ENCODE measurements at regions not wholly inside any gene's neighbourhood (a gene's known extent, or its start where the extent isn't known, plus 50 kb on each side); places are given as distances from the start of the nearest gene placed in this dataset.
"Not testable (repeated sequence)": the region's sequence is repeated elsewhere in the genome, so short reads cannot be mapped to it uniquely, and the experiment has no call there.

DNA sequence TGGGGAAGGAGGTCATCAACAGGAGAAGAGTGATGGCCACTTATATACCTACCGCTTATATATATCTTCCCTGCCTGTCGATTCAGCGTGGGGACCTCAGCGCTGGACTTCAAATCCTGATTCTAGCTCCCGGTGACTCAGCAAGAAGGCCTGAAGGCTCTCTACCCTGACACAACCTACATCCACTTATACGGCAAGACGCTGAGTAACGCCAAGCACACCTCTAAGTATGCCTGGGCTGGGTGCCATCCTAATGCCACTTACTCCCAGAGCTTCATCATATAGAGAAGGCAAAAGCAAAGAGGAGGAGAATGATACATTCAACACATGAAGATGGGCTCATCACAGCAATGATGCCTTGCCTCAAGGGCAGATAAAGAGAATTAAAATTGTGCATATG, 198.3 kb downstream of the CHIC2 start:
- no peak for DNase-seq (ENCODE audit: low read depth)

DNA sequence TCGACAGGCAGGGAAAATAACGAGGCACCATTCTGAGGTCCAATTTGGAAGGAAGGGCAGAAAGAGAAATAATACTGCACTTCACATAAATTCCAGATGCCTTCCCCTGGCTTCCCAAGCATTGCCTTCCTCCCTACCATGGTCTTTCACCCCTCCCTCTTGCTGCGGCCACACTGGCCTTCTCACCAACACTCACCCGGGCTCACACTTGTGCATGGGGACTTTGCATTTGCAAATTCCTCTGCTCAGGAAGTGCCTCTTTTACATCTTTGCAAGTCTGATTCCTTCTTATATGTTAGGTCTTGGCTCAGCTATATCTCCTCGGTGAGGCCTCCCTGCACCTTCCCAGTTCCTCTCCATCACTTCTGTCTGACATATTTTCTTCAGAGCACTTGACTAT, 199.4 kb downstream of the CHIC2 start:
- no peak for DNase-seq (ENCODE audit: low read depth)

DNA sequence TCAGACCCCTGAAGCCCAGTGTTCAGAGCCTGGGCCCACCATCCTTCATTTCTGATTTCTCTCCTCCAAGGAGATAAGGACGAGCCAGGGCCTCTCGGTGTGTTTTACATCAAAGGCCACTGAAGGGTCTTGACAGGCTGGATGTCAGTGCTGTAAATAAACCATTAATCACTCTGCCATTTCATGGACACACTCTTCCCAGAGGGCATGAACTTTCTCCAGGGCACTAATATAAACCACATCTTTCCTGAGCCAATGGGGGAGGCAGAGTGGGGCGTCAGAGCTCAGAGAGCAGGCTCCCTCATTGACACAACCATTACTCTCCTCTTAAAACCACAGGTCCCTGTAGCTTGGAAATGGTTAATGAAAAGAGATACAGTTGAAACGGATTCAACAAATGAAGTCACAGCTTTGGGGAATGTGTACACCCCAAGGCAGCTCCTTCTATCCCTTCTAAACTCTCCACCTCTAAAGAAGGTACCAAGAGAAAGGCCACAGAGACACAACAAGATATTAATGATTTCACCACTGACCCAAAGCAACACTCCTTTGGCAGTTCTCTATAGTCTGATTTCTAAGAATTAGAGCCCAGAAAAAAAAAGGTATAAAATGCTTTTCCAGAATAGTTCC, 200.6 kb downstream of the CHIC2 start:
- DNase-seq (ENCODE audit: low read depth): no peak

DNA sequence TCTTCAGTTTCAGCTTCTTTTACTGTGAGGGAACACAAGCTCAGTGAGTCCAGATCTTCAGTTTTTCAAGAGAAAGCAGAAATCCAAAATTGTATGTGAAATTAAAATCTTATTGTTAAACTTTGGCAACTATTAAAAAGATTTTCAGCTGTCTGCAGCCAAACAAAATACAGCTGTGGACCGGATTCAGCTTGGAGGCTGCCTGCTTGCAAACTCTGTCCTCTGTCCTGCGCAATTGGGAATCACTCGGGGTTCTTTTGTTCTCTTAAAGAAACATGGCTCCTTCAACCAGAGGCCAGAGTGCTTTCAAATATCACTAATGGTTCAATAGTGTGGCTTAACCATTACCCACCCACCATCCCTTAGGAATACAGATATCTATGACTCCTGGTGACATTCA, 201.2 kb downstream of the CHIC2 start:
- DNase-seq (ENCODE audit: low read depth): no peak

GRCh38 chr4:53861856-53862610, 202.4 kb downstream of the CHIC2 start:
- DNase-seq (ENCODE audit: low read depth): no peak

DNA sequence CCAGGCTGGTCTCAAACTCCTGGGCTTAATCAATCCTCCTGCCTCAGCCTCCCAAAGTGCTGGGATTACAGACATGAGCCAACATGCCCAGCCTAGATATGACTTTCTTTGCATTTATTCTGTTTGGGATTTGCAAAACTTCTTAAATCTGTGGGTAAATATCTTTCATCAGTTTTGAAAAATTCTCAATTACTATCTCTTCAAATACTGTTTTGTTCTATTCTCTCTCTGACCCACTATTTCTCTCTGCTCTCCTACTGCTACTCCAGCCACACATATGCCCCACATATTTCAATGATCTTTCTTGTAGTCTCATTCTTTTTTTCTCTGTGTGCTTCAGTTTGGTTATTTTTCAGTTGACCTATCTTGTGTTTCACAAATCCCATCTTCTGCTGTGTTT, 205.1 kb downstream of the CHIC2 start:
- no peak for DNase-seq (ENCODE audit: low read depth)

- DNase-seq (ENCODE audit: low read depth): no peak
Measured at GRCh38 chr4:53858744-53859143, 205.7 kb downstream of the CHIC2 start.

DNA sequence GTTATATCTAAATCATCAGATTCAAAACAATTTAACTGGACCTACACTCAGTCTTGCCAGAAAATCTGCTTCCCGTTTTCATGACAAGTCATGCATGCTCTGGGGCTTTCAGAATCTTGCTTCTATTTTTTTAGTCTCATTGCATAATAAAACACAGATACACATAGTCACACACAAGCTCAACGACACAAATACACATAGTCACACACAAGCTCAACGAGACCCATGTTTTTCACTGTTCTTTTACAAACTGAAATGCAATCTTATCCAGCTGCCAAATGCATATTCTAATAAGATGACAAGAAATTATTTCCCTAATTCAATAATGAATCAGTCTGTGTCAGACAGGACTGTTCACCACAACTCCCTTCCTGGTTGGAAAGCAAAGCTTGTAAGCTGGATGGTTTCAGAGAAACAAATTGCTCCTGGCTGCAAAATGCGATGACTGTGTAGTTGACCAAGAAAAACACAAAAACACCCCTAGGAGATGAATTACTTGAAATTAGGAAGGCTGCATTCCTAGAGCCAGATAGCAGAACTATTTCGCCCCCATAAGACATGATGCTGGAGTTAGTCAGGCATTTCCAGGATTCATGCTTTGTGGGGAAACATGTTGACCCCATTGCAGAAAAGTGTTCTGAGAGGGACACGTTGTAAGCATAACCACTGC, 208.7 kb downstream of the CHIC2 start:
- DNase-seq (ENCODE audit: low read depth): no peak

DNA sequence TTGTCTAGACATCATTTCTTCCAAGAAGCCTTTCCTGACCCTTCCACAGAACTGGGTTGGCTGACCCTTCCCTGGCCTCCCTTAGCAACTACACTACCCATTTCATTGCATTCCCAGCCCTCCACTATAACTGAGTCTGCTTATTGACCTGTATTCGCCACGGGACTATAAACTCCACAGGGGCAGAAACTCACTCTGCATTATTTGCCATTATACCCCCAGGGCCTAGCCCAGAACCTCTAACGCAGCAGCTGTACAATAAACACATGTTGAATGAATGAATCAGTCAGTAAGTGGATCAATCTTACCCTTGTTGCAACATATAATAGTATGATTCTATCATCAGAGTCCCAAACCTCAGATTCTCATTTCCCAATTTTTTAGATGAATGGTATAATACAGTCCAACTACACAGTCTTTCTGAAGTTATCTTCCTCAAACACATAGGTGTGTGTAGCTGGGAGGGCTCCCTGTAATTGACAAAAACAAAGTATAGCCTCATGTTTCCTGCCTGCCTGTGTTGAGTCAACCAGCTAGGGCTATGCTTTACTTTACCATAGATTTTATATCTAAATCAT, 209.3 kb downstream of the CHIC2 start:
- DNase-seq (ENCODE audit: low read depth): no peak

DNA sequence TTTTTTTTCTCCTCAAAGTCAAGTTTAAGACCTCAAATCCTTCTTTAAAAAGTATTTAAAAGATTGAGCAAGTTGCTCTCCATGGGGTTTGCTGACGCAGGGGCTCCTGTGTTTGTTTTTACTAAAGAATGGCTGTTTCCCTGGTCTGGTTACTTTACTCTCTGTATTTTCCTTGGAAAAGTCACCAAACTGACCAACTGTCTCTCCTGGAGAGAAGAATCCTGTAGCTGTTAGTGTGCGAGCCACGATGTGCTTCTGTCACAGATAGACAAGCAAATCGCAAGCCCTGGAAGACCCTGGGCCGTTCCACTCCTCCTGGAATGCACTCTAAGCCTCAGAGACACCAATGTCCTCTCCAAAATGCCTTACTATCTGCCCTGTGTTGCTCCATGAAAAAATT, 212.1 kb downstream of the CHIC2 start:
- no peak for DNase-seq (ENCODE audit: low read depth)

- no peak for DNase-seq (ENCODE audit: low read depth)
Measured at GRCh38 chr4:53847965-53848364, 216.4 kb downstream of the CHIC2 start.

DNA sequence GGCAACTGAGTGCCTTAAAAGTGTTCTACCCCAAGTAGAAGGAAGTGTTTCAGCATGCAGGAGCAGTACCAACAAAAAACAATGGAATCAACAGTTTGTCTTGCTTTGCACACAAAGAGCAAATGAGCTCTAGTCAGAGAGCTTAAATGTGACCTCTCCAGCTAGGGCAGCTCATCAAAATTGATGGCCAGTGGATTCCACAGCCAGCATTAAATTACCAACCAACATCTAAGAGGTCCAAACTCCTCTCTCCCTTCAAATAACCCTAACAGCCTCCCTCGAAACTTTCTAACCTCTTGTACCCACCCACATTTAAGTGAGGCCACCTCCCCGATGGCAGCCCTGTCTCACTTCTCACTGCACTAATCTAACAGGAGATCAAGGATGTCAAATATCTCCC, 219.9 kb downstream of the CHIC2 start:
- DNase-seq (ENCODE audit: low read depth): no peak

GRCh38 chr4:53844133-53844532, 220.3 kb downstream of the CHIC2 start:
- no peak for DNase-seq (ENCODE audit: low read depth)

GRCh38 chr4:53841711-53842110, 222.7 kb downstream of the CHIC2 start:
- no peak for DNase-seq (ENCODE audit: low read depth)

DNA sequence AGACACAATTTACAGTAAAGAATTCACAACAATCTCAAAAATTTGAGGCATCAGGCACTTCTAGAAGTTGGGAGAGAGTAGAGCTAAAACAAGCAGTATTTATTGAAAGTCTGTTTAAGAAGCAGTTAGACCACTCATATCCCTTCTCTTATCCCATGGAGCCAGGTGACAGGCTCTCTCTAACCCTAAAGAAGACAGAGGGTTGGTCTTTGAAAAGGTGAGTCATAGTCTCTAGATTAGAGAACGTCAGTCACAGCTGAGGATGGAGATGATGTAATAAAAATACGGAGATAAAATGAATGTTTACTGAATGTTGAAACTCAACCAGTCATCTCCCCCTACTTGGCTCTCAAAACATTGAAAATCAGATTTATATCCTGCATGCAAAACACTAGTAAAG, 223.8 kb downstream of the CHIC2 start:
- no peak for DNase-seq (ENCODE audit: low read depth)

GRCh38 chr4:53833302-53834003, 231.0 kb downstream of the CHIC2 start:
- DNase-seq (ENCODE audit: low read depth): not testable (repeated sequence)

DNA sequence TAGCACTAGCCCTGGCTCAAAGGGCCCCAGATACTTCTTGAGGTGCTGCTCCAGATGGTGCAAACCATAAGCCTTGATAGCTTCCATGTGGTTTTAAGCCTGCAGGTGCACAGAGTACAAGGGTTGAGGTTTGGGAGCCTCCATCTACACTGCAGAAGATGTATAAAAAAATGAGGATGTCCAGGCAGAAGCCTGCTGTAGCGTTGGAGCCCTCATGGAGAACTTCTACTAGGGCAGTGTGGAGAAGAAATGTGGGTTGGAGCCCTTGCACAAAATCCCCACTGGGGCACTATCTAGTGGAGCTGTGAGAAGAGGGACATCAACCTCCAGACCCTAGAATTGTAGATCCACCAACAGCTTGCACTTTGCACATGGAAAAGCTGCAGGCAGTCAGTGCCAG, 231.9 kb downstream of the CHIC2 start:
- no peak for DNase-seq (ENCODE audit: low read depth)

DNA sequence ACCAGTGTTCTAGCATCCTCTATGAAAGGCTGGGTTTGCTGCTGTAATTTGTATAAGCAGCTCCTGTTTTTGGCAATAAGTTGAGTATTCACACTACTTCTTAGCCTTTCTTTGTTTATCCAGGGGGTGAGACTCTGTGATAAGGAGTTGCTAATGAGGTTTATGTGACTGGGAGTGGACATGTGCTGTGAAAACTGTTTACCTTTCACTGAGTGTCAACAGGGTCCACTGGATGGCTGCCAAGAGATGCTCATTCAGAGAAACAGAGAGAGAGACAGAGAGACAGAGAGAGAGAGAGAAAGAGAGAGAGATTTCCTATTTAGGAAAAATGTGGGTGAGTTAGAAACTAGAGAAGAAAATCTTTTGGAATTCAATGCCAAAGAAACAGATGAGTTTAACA, 233.9 kb downstream of the CHIC2 start:
- no peak for DNase-seq (ENCODE audit: low read depth)

DNA sequence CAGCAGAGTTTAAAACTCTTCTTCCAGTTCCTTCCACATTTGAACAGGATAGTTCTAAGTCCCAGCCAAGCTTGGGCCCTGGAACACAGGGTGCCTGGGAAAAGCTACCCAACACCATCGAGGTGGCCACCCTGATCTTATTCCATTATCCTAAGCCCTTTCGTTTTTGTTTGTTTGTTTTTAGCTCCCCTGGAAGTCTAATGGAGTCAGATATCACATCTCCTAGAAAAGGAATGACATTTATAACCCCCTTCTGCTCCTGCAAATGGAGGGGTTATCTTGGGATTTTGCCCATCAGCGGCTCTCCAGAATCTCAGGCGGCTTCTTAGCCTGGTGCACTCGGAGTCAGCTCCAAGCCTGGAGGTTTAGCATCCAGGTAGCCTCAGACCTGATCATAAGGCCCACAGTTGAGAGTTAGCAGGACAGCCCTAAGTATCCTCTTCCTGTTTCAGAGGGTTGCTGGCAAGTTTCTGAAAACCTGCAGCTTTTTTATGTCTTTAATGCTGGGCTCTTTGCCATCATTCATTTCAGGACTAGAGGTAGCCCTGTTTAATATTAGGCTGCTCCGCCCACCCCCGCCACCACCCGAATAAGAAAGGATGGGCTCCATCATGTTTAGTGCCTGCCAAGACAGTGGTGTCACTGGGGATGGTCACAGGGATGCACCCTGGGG, 230.0 kb upstream of the LNX1 start:
- no peak for DNase-seq (ENCODE audit: low read depth)

DNA sequence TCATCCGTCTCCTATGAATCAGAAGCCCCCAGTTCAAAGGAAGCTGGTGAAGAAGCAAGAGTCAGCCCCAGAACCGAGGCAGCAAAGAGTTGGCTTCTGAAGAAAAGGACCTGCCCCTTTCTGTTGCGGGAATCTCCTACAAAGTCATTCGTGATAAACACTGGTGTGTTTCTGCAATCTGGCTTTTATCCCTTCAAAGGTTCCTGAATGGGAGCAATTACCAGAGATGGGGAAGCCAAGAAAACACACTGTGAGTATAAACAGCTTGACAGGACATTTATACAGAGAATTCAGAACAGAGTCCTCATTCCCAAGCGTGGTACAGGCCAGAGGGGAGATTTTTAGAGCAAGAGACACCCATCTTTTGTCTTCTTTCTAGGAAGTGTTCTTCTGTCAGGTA, 226.8 kb upstream of the LNX1 start:
- no peak for DNase-seq (ENCODE audit: low read depth)

- DNase-seq (ENCODE audit: low read depth): no peak
Measured at GRCh38 chr4:53816561-53816960, 225.3 kb upstream of the LNX1 start.

DNA sequence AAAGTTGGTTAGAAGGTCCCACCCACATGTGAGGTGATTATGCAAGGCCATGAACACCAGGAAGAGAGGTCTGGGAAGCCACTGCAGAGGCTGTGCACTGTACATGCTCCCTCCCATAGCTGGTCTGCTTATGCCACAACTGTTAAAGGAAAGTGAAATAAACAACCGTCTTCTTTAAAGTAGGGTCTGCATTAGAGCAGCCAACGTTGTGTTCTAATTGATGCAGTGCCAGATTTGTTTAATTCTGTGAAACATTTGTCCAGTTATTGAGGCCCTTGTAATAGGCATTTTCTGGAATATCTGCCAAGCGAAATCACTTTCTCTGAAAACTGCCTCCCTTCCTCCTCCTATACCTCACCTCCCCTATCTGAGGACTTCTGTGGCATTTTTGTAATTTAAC, 224.0 kb upstream of the LNX1 start:
- no peak for DNase-seq (ENCODE audit: low read depth)

Measured in stimulated activated CD8-positive, alpha-beta memory T cell treated with anti-CD3 and anti-CD28 coated beads, Interleukin-12 subunit alpha, Interleukin-12 subunit beta, amount 100 ng/mL, for 1 hour (primary cell).